HEK293 (cell line): ENCODE measurements at regions not wholly inside any gene's neighbourhood (a gene's known extent, or its start where the extent isn't known, plus 50 kb on each side); places are given as distances from the start of the nearest gene placed in this dataset.

Source experiments
- CTCF ChIA-PET: fragments of 350-600 bp; formaldehyde crosslinking; extraction: SDS; loops from one replicate; lab custom pipeline; 2021; ENCODE audit warnings: antibody characterized with exemption; lab: Yijun Ruan, JAX
- POLR2A ChIA-PET: fragments of 300-600 bp; formaldehyde crosslinking; extraction: SDS; loops from one replicate; lab custom pipeline; 2020; ENCODE audit warnings: antibody characterized with exemption, inconsistent platforms; lab: Yijun Ruan, JAX
- H3K27ac ChIP-seq: fragments of 200-500 bp; sonication (Bioruptor generic); 2 replicates; pipeline ENCODE4 v1.5.1; 2014; ENCODE audit warnings: low read depth, low read length, control low read depth, inconsistent platforms; ENCODE audit errors: extremely low read depth
- H3K36me3 ChIP-seq, 2 experiments: fragments of 200-500 bp in 1 of 2; sonication (Bioruptor generic) in 1 of 2; 1 replicate in 1 of 2; 2 replicates in 1 of 2; pipeline ENCODE4 v1.5.1; 2014 to 2017; ENCODE audit warnings: inconsistent platforms in 2 of 2, low read length in 2 of 2; ENCODE audit not compliant: control insufficient read depth in 2 of 2, insufficient read depth in 1 of 2
- H3K4me1 ChIP-seq: fragments of 200-500 bp; sonication (Bioruptor generic); 2 replicates; pipeline ENCODE4 v1.5.1; 2014; ENCODE audit warnings: mild to moderate bottlenecking, low read length, inconsistent platforms; ENCODE audit not compliant: control insufficient read depth, insufficient read depth
- H3K4me3 ChIP-seq: 2 replicates; pipeline ENCODE4 v1.5.1; 2011; ENCODE audit warnings: low read depth, mild to moderate bottlenecking, control low read depth, low read length, moderate library complexity
- H3K9me3 ChIP-seq: fragments of 200-500 bp; sonication (Bioruptor generic); 2 replicates; pipeline ENCODE4 v1.5.1; 2014; ENCODE audit warnings: low read depth, low read length, inconsistent platforms; ENCODE audit not compliant: control insufficient read depth, insufficient read depth
- GLIS2 ChIP-seq: fragments of 450-650 bp; formaldehyde crosslinking; IDR thresholded peaks from 2 replicates; pipeline ENCODE4 v1.5.1; 2016; ENCODE audit warnings: missing biosample characterization, missing genetic modification characterization
- SP2 ChIP-seq: fragments of 450-650 bp; formaldehyde crosslinking; IDR thresholded peaks from 2 replicates; pipeline ENCODE4 v1.5.1; 2016; ENCODE audit warnings: missing biosample characterization, missing genetic modification characterization
- SP3 ChIP-seq: fragments of 450-650 bp; formaldehyde crosslinking; IDR thresholded peaks from 2 replicates; pipeline ENCODE4 v1.5.1; 2016; ENCODE audit warnings: missing biosample characterization, missing genetic modification characterization
- TRIM28 ChIP-seq: IDR thresholded peaks from 2 replicates; pipeline ENCODE4 v1.6.1; 2011; ENCODE audit warnings: low read length, control low read depth, borderline replicate concordance
- ZBTB1 ChIP-seq: fragments of 450-650 bp; formaldehyde crosslinking; IDR thresholded peaks from 2 replicates; pipeline ENCODE4 v1.5.1; 2016; ENCODE audit warnings: missing biosample characterization, missing genetic modification characterization
- ZFP41 ChIP-seq: fragments of 450-650 bp; formaldehyde crosslinking; IDR thresholded peaks from 2 replicates; pipeline ENCODE4 v1.5.1; 2016; ENCODE audit warnings: missing biosample characterization, missing genetic modification characterization, borderline replicate concordance
- ZNF366 ChIP-seq: fragments of 450-650 bp; formaldehyde crosslinking; conservative IDR thresholded peaks from 2 replicates; pipeline ENCODE4 v1.5.1; 2016; ENCODE audit warnings: missing biosample characterization, missing genetic modification characterization
- ZNF549 ChIP-seq: fragments of 450-650 bp; IDR thresholded peaks from 2 replicates; pipeline ENCODE4 v1.5.1; 2018; ENCODE audit warnings: missing biosample characterization, missing genetic modification characterization, mild to moderate bottlenecking, inconsistent platforms, moderate library complexity
- ZNF596 ChIP-seq: fragments of 450-650 bp; IDR thresholded peaks from 2 replicates; pipeline ENCODE4 v1.5.0; 2018; ENCODE audit warnings: missing biosample characterization, mild to moderate bottlenecking, missing genetic modification characterization, moderate library complexity
- ZNF629 ChIP-seq: fragments of 450-650 bp; formaldehyde crosslinking; IDR thresholded peaks from 2 replicates; pipeline ENCODE4 v1.5.1; 2017; ENCODE audit warnings: missing biosample characterization, missing genetic modification characterization
- ZNF660 ChIP-seq: fragments of 450-650 bp; IDR thresholded peaks from 2 replicates; pipeline ENCODE4 v1.5.1; 2018; ENCODE audit warnings: missing biosample characterization, mild to moderate bottlenecking, missing genetic modification characterization
- ZNF768 ChIP-seq: fragments of 450-650 bp; formaldehyde crosslinking; IDR thresholded peaks from 2 replicates; pipeline ENCODE4 v1.5.1; 2018; ENCODE audit warnings: missing biosample characterization, mild to moderate bottlenecking, missing genetic modification characterization
- TF ChIP-seq, protein P1 (sequence below): fragments of 450-650 bp; formaldehyde crosslinking; IDR thresholded peaks from 2 replicates; pipeline ENCODE4 v1.5.1; 2016; ENCODE audit warnings: missing biosample characterization, missing genetic modification characterization
- TF ChIP-seq, protein P2 (sequence below): fragments of 450-650 bp; formaldehyde crosslinking; conservative IDR thresholded peaks from 2 replicates; pipeline ENCODE4 v1.5.1; 2016; ENCODE audit warnings: low read depth, missing biosample characterization, missing genetic modification characterization
- TF ChIP-seq, protein P3 (sequence below): fragments of 450-650 bp; formaldehyde crosslinking; IDR thresholded peaks from 2 replicates; pipeline ENCODE4 v1.5.1; 2016; ENCODE audit warnings: missing biosample characterization, missing genetic modification characterization

DNA sequence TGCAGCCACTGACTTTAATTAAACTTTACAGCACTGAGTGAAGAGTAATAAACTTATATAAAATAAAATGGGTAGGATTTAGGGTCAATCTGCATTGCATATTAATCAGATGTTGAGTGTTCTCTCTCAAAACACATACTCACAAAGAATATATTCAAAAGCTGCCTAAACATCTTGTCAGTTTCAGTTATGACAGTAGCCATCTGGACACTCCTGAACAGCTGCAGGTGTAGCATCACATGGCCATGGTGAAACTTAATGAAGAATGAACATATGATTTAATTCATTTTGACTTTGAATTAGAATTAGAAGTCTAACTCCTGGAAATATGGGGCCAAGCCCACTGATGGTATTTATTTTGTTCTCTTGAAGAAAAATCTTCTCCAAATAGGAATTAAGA, 684.3 kb upstream of the RAG2 start:
- Histone ChIP-seq H3K9me3 (no peaks in the 10 kb centered on the region), H3K27ac (no peak overlapping the region), H3K4me1 (no peaks in the 10 kb centered on the region), H3K36me3 (no peaks in the 10 kb centered on the region), H3K4me3 (no peak overlapping the region)
- TF ChIP-seq ZNF768 (tag by site-specific recombination) = no peak
- TF ChIP-seq, protein P1, sequence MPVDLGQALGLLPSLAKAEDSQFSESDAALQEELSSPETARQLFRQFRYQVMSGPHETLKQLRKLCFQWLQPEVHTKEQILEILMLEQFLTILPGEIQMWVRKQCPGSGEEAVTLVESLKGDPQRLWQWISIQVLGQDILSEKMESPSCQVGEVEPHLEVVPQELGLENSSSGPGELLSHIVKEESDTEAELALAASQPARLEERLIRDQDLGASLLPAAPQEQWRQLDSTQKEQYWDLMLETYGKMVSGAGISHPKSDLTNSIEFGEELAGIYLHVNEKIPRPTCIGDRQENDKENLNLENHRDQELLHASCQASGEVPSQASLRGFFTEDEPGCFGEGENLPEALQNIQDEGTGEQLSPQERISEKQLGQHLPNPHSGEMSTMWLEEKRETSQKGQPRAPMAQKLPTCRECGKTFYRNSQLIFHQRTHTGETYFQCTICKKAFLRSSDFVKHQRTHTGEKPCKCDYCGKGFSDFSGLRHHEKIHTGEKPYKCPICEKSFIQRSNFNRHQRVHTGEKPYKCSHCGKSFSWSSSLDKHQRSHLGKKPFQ = no peak
- no peak for TF ChIP-seq GLIS2
- no peak for TF ChIP-seq ZNF596 (tag by site-specific recombination)
- TF ChIP-seq SP2 = no peak
- TF ChIP-seq ZNF629 = no peak
- POLR2A ChIA-PET = no interaction called here
- CTCF ChIA-PET = interaction anchor here (0.7 kb wide), 1 partner anchor 498 kb away, joined by 3 read pairs; no protein-coding TSS in a partner anchor

DNA sequence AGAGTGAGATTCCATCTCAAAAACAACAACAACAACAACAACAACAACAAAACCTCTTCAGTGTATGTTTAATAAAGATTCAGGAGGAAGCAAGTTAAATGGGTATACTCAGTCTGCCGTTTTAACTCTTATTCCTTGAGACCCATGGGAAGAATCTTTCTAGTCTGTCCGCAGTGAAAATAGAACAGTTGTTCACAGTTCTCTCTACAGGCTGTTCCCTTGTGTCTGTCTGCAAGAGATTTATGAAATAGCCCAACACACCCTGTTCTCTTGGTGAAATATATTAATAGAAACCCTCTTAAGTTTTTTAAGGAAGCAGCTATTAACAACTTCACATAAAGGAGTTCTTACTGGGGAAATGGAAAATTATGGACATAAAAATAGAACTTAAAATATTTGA, 682.2 kb upstream of the RAG2 start:
- Histone ChIP-seq H3K4me1 (no peaks in the 10 kb centered on the region), H3K27ac (no peak overlapping the region), H3K36me3 (no peaks in the 10 kb centered on the region), H3K4me3 (no peak overlapping the region), H3K9me3 (no peaks in the 10 kb centered on the region)
- ChIA-PET CTCF (no interaction called here), POLR2A (no interaction called here)
- TF ChIP-seq ZBTB1 (tag by site-specific recombination) (no peak), ZFP41 (tag by site-specific recombination) (no peak), ZNF549 (tag by site-specific recombination) (no peak), ZNF660 (no peak)
- TF ChIP-seq, protein P2, sequence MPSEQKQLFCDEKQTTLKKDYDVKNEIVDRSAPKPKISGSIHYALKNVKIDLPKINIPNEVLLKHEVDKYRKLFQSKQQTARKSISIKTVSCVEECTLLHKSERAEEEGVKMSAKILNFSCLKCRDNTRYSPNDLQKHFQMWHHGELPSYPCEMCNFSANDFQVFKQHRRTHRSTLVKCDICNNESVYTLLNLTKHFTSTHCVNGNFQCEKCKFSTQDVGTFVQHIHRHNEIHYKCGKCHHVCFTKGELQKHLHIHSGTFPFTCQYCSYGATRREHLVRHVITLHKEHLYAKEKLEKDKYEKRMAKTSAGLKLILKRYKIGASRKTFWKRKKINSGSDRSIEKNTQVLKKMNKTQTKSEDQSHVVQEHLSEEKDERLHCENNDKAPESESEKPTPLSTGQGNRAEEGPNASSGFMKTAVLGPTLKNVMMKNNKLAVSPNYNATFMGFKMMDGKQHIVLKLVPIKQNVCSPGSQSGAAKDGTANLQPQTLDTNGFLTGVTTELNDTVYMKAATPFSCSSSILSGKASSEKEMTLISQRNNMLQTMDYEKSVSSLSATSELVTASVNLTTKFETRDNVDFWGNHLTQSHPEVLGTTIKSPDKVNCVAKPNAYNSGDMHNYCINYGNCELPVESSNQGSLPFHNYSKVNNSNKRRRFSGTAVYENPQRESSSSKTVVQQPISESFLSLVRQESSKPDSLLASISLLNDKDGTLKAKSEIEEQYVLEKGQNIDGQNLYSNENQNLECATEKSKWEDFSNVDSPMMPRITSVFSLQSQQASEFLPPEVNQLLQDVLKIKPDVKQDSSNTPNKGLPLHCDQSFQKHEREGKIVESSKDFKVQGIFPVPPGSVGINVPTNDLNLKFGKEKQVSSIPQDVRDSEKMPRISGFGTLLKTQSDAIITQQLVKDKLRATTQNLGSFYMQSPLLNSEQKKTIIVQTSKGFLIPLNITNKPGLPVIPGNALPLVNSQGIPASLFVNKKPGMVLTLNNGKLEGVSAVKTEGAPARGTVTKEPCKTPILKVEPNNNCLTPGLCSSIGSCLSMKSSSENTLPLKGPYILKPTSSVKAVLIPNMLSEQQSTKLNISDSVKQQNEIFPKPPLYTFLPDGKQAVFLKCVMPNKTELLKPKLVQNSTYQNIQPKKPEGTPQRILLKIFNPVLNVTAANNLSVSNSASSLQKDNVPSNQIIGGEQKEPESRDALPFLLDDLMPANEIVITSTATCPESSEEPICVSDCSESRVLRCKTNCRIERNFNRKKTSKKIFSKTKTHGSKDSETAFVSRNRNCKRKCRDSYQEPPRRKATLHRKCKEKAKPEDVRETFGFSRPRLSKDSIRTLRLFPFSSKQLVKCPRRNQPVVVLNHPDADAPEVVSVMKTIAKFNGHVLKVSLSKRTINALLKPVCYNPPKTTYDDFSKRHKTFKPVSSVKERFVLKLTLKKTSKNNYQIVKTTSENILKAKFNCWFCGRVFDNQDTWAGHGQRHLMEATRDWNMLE (tag by site-specific recombination) = no peak

DNA sequence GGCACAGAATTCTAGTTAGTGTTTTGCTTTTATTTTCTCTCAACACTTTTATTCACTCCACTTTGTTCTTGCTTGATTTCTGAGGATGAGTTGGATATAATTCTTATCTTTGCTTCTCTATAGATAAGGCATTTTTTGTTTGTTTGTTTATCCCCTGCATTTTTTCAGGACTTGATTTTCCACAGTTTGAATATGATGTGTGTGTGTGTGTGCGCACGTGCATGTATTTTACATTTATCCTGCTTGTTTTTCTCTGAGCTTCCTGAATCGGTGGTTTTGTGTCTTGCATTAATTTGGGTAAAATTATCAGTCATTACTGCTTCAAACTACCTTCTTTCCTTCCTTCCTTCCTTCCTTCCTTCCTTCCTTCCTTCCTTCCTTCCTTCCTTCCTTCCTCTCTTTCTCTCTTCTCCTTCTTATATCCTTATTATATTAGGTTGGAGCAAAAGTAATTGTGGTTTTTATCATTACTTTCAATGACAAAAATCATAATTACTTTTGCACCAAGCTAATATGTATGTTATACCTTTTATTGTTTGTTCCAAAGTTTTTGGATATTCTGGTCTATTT, 679.9 kb upstream of the RAG2 start:
- CTCF ChIA-PET = interaction anchor here (0.7 kb wide), 1 partner anchor 249 kb away, joined by 3 read pairs; no protein-coding TSS in a partner anchor
- TF ChIP-seq, protein P3, sequence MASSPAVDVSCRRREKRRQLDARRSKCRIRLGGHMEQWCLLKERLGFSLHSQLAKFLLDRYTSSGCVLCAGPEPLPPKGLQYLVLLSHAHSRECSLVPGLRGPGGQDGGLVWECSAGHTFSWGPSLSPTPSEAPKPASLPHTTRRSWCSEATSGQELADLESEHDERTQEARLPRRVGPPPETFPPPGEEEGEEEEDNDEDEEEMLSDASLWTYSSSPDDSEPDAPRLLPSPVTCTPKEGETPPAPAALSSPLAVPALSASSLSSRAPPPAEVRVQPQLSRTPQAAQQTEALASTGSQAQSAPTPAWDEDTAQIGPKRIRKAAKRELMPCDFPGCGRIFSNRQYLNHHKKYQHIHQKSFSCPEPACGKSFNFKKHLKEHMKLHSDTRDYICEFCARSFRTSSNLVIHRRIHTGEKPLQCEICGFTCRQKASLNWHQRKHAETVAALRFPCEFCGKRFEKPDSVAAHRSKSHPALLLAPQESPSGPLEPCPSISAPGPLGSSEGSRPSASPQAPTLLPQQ (tag by site-specific recombination) = no peak
- TF ChIP-seq TRIM28 = no peak
- no peak for TF ChIP-seq SP3 (tag by site-specific recombination)
- TF ChIP-seq ZNF366 (tag by site-specific recombination) = 0 out of 2 replicates have a peak, but pooled peaks have one; percentile 16
- Histone ChIP-seq H3K4me3 (no peak overlapping the region), H3K4me1 (no peaks in the 10 kb centered on the region), H3K9me3 (no peaks in the 10 kb centered on the region), H3K27ac (no peak overlapping the region), H3K36me3 (no peaks in the 10 kb centered on the region)
- POLR2A ChIA-PET = no interaction called here
